ENCODE measurements at regions not wholly inside any gene's neighbourhood (a gene's known extent, or its start where the extent isn't known, plus 50 kb on each side); places are given as distances from the start of the nearest gene placed in this dataset.

DNA sequence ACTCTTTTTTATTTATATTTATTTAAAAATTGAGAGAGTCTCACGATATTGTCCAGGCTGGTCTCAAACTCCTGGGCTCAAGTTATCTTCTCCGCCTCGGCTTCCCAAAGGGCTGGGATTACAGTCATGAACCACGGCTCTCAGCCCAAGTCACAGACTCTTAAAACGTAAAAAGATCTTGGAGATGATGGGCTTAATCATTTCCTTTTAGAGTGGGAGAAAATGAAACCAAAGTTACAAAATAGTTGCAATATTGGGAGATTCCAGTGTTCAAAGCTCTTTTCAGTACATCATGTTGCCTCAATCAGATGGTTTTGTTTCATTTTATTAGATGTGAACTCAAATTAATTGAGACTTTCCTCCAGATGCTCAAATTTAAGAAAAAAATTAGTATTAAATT lies 151.4 kb upstream of the XPO1 start:
- ChIA-PET POLR2A (no interaction called here), CTCF (no interaction called here)
- DNase-seq (ENCODE audit: extremely low spot score), result no peak
- TF ChIP-seq, protein P1, sequence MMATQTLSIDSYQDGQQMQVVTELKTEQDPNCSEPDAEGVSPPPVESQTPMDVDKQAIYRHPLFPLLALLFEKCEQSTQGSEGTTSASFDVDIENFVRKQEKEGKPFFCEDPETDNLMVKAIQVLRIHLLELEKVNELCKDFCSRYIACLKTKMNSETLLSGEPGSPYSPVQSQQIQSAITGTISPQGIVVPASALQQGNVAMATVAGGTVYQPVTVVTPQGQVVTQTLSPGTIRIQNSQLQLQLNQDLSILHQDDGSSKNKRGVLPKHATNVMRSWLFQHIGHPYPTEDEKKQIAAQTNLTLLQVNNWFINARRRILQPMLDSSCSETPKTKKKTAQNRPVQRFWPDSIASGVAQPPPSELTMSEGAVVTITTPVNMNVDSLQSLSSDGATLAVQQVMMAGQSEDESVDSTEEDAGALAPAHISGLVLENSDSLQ (IDR thresholded peaks at IDR 0.05), result no peak
- TF ChIP-seq FOXK2 (IDR thresholded peaks at IDR 0.05), result no peak

DNA sequence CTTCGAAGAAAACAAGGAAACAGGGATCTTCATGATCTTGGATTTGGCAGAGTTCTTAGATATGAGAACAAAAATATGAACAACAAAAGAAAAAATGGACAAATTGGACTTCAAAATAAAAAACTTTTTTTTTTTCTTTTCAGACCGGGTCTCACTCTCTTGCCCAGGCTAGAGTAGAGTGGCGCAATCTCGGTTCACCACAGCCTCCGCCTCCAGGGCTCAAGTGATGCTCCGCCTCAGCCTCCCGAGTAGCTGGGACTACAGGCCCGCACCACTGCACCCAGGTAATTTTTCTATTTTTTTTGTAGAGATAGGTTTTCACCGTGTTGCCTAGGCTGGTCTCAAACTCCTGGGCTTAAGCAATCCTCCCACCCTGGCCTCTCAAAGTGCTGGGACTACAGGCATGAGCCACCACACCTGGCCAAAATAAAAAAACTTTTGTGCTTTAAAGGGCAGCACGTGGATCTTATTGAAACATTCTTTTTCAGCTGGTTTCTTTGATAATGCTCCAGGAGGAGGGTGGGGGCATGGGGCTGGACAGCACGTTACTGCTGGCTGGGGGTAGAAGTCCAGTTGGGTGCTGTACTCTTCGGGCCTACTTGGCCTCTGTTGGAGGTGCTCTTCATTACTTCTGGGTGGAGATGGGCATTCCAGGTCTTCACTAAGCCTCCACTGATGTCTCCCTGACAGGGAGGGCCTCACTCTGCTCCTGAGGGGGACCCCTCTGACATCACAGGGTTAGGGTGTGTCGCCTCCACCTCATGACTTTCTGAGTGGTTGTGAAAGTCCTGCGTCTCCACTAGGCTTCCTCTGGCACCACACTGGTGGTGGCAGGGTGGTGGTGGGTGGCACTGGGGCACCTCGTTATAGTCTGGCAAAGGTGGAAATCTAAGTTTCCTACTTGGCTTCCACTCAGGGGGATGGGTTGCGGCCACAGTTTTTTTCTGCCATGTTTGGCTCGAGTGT lies 150.5 kb upstream of the XPO1 start:
- CTCF ChIA-PET, result interaction anchor here (0.6 kb wide), 1 partner anchor 8 kb away, joined by 5 read pairs; no protein-coding TSS in a partner anchor
- TF ChIP-seq HDGF (IDR thresholded peaks at IDR 0.05; ENCODE audit: borderline replicate concordance) (no peak), FOXK2 (IDR thresholded peaks at IDR 0.05) (no peak), ARNT (IDR thresholded peaks at IDR 0.05) (no peak), L3MBTL2 (conservative IDR thresholded peaks at IDR 0.05) (no peak), ZNF384 (IDR thresholded peaks at IDR 0.05) (no peak), CTBP1 (IDR thresholded peaks at IDR 0.05; ENCODE audit: borderline replicate concordance) (no peak), SUZ12 (IDR thresholded peaks at IDR 0.05) (no peak), NFRKB (IDR thresholded peaks at IDR 0.05) (no peak)
- POLR2A ChIA-PET, result no interaction called here
- no peak for DNase-seq (ENCODE audit: extremely low spot score)

DNA sequence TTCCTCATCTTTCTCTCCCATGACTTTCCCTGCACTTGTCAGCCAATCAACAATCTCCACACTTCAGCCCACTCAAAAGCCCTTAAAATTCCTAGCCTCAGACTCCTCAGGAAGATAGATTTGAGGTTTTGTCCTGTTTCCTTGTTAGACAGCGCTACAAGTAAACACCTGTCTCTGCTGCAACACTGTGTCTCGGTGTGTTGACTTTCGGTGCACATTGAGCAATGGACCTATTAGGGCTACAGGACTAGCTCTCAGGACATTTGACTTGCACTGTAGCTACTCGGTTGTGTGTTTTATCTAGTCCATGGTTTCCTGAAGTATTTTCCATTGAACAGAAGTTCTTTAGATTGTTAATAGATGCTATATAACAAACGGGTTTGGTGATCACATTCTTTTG lies 140.9 kb upstream of the XPO1 start:
- CTCF ChIA-PET, result interaction anchor here (0.6 kb wide), 1 partner anchor 1562 kb away, joined by 3 read pairs; no protein-coding TSS in a partner anchor
- POLR2A ChIA-PET, result no interaction called here
- no peak for DNase-seq (ENCODE audit: extremely low spot score)
- TF ChIP-seq L3MBTL2 (conservative IDR thresholded peaks at IDR 0.05) (no peak), ARNT (IDR thresholded peaks at IDR 0.05) (no peak), SUZ12 (IDR thresholded peaks at IDR 0.05) (no peak), FOXA1 (IDR thresholded peaks at IDR 0.05) (no peak)

DNA sequence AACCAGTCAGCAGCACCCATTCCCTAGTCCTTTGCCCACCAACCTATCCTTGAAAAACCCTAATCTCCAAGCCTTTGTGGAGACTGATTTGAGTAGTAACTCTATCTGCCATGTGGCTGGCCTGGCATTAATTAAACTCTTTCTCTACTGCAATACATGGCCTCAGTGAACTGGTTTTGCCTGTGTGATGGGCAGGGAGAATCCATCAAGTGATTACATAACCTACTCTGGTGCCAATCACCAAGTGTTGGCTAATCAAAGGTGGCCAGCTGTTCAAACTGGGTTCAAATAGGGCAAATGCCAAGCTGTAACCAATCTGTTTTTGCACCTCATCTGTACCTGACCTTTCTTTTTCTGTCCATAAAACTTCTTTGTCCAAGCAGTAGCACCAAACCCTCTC lies 139.8 kb upstream of the XPO1 start:
- TF ChIP-seq ZNF384 (IDR thresholded peaks at IDR 0.05), result no peak
- TF ChIP-seq NFRKB (IDR thresholded peaks at IDR 0.05), result no peak
- no peak for TF ChIP-seq FOXK2 (IDR thresholded peaks at IDR 0.05)
- no peak for TF ChIP-seq ELF4 (IDR thresholded peaks at IDR 0.05)
- no peak for TF ChIP-seq TARDBP (IDR thresholded peaks at IDR 0.05)
- TF ChIP-seq FOXA1 (IDR thresholded peaks at IDR 0.05), result no peak
- TF ChIP-seq LEF1 (IDR thresholded peaks at IDR 0.05; ENCODE audit: borderline replicate concordance), result no peak
- TF ChIP-seq SP1 (IDR thresholded peaks at IDR 0.05), result no peak
- no peak for TF ChIP-seq L3MBTL2 (conservative IDR thresholded peaks at IDR 0.05)
- DNase-seq (ENCODE audit: extremely low spot score), result no peak
- POLR2A ChIA-PET, result no interaction called here
- CTCF ChIA-PET, result no interaction called here

DNA sequence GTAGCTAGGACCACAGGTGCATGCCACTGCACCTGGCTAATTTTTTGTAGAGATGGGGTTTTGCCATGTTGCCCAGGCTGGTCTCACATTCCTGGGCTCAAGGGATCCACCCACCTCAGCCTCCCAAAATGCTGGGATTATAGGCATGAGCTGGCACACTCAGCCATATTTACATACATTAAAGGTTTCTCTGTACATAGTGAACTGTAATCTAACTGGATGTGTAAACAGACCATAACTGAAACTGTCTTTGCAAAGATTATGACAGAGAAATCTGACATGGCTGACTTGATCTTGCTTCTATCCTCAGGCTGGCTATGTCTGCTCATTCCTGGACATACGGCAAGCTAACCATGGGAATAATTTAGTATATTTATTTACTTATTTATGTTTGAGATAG lies 139.2 kb upstream of the XPO1 start:
- ChIA-PET POLR2A (no interaction called here), CTCF (no interaction called here)
- TF ChIP-seq FOXM1 (IDR thresholded peaks at IDR 0.05; ENCODE audit: borderline replicate concordance), result no peak
- TF ChIP-seq ZNF384 (IDR thresholded peaks at IDR 0.05), result no peak
- TF ChIP-seq LEF1 (IDR thresholded peaks at IDR 0.05; ENCODE audit: borderline replicate concordance), result no peak
- no peak for DNase-seq (ENCODE audit: extremely low spot score)

DNA sequence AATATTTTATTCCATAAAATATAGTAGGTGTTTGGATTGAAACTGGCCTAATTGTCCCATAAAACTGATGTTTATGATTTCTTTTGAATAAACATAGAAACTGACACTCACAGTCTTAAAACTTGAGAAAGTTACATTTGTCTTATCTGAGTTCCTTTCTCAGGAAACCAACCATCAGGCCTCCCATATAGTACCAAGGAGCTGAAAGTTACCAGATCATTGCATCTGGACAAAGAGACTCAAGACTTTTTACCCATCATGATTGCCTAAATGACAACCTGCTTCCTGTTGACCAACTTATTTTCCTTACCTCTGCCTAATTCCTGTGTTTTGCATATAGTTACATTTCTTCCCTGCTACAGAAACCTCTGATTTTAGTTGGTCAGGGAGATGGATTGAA lies 137.0 kb upstream of the XPO1 start:
- ChIA-PET CTCF (no interaction called here), POLR2A (no interaction called here)
- TF ChIP-seq LEF1 (IDR thresholded peaks at IDR 0.05; ENCODE audit: borderline replicate concordance), result no peak
- TF ChIP-seq ZNF384 (IDR thresholded peaks at IDR 0.05), result no peak
- TF ChIP-seq FOXA1 (IDR thresholded peaks at IDR 0.05), result no peak
- no peak for TF ChIP-seq SP1 (IDR thresholded peaks at IDR 0.05)
- TF ChIP-seq SUZ12 (IDR thresholded peaks at IDR 0.05), result no peak
- no peak for TF ChIP-seq ELF4 (IDR thresholded peaks at IDR 0.05)
- DNase-seq (ENCODE audit: extremely low spot score), result no peak

DNA sequence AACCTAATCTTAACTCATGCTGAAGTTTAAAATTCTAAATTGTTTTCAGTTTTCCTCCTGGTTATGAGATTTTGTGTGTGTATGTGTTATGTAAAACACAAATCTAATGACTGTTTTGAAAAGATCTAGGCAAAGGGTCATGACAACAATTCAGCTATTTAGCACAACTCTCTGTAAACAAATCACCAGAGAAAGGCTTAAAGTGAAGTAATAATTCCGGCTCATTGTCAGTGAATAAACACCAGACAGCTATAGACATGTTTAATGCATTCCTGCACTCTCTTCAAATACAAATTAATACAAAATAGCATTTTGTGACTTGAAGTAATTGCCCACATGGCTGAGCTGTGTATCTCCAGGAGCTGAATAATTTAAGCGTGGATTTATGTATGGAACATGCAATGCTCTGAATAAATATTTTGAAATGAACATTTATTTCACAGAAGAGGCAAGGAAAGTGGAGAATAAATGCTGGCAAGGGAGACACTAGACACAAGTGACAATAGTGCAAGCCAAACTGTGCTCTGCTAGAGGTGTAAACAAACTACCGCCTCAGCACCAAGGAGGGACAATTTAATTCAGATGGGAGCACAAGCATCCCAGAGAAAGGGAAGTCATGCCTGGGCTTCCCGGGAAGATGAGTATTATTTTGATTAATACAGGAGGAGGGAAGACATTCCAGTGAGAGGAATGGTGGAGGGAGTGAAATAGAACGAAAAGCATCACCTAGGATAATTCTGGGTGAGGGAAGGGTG lies 133.6 kb upstream of the XPO1 start:
- ChIA-PET CTCF (interaction anchor here (0.7 kb wide), 1 partner anchor 34 kb away, joined by 3 read pairs; no protein-coding TSS in a partner anchor), POLR2A (interaction anchor here (2.0 to 2.3 kb wide), 2 partner anchors 92 to 133 kb away, joined by 7 to 8 read pairs; partner anchors contain the start of gene XPO1)
- TF ChIP-seq HDGF (IDR thresholded peaks at IDR 0.05; ENCODE audit: borderline replicate concordance), result no peak
- TF ChIP-seq, protein P1 (IDR thresholded peaks at IDR 0.05), result no peak
- no peak for TF ChIP-seq ZNF384 (IDR thresholded peaks at IDR 0.05)
- no peak for TF ChIP-seq L3MBTL2 (conservative IDR thresholded peaks at IDR 0.05)
- no peak for TF ChIP-seq SP1 (IDR thresholded peaks at IDR 0.05)
- TF ChIP-seq ARNT (IDR thresholded peaks at IDR 0.05), result no peak
- TF ChIP-seq TARDBP (IDR thresholded peaks at IDR 0.05), result no peak

More for the DNA sequence above, 133.6 kb upstream of the XPO1 start:
- no peak for DNase-seq (ENCODE audit: extremely low spot score)
